ENCODE measurements at regions not wholly inside any gene's neighbourhood (a gene's known extent, or its start where the extent isn't known, plus 50 kb on each side); places are given as distances from the start of the nearest gene placed in this dataset.

DNA sequence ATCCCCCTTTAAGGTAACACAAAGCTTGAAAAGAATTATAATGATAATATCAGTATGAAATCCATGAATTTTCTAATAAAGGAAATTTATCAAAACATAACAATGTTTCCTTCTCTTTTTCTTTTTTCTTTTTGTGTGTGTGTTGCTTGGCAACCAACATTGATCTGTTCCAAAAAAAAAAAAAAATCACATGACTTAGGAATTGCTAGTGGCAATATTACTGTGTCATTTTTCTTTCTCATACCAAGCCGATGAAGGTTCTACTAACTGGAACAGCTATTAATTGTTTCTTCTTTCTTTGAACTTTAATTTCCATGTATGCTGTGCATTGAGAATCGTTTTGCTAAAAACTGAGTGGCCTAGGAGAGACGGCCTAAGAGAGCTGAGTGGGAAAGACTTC, 317.7 kb upstream of the ONECUT1 start:
- no peak overlapping the region for H3K27ac ChIP-seq (ENCODE audit: low read depth in 2 of 2, low read length in 1 of 2)
- peaks cover 0 to 4% of the 10 kb centered on the region in 2 donors for H3K27me3 ChIP-seq (ENCODE audit: control insufficient read depth in 1 of 2, insufficient read depth in 2 of 2, low read length in 2 of 2)
- H3K36me3 ChIP-seq (ENCODE audit: control insufficient read depth in 2 of 2, insufficient read depth in 2 of 2, low read length in 1 of 2): no peaks in the 10 kb centered on the region
- H3K4me3 ChIP-seq (ENCODE audit: low read depth in 1 of 2, low read length in 2 of 2): no peak overlapping the region
- H3K9me3 ChIP-seq (ENCODE audit: control insufficient read depth in 2 of 2, insufficient read depth in 1 of 2, low read depth in 1 of 2, low read length in 1 of 2): no peaks in the 10 kb centered on the region
- WGBS, 2 donors: 59 to 60% methylated on average over 3 of the region's 3 CpGs
- H3K4me1 ChIP-seq (ENCODE audit: control insufficient read depth in 2 of 2, insufficient read depth in 2 of 2, low read length in 1 of 2): no peaks in the 10 kb centered on the region

DNA sequence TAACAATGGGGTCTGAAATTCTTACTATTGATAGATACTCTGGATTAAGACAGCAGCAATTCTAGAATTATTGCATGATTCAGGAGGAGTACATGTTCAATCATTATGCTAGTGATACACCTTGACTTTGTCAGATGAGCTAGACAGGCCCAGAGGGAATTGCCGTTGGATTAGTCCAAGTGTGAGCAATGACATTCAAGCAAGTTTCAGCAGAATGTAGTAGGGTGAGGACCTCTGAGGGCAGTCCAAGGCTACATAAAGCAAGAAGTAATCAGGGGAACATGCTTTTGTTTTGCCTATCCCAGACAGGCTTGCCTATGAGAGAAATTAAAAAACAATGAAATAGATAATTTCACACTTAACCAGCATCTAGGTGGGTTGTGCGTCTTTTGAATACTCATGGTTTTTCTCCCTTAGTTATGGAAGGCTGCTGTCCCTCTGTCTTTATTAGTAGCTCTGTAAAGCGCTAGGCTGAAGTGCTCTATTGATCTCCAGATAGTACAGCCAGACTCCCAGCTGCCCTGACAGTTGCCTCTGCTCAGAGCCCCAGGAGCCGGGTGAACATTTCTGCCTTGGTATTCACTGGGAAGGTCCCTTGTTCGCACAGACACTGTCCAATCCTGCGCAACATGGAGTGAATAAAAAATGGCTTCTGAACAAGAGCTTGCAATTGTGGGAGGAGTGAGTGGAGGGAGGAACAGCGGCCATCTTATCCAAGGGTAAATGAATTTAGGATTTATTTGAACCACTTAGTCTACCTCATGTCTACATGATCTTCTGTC, 316.6 kb upstream of the ONECUT1 start:
- 84 to 90% methylated on average over 7 of the region's 7 CpGs for whole genome bisulfite sequencing, 2 donors
- no peaks in the 10 kb centered on the region for H3K9me3 ChIP-seq (ENCODE audit: control insufficient read depth in 2 of 2, insufficient read depth in 1 of 2, low read depth in 1 of 2, low read length in 1 of 2)
- H3K27me3 ChIP-seq (ENCODE audit: control insufficient read depth in 1 of 2, insufficient read depth in 2 of 2, low read length in 2 of 2): peaks cover 0 to 4% of the 10 kb centered on the region in 2 donors
- no peaks in the 10 kb centered on the region for H3K36me3 ChIP-seq (ENCODE audit: control insufficient read depth in 2 of 2, insufficient read depth in 2 of 2, low read length in 1 of 2)
- no peaks in the 10 kb centered on the region for H3K4me1 ChIP-seq (ENCODE audit: control insufficient read depth in 2 of 2, insufficient read depth in 2 of 2, low read length in 1 of 2)
- H3K4me3 ChIP-seq (ENCODE audit: low read depth in 1 of 2, low read length in 2 of 2): no peak overlapping the region
- H3K27ac ChIP-seq (ENCODE audit: low read depth in 2 of 2, low read length in 1 of 2): no peak overlapping the region

DNA sequence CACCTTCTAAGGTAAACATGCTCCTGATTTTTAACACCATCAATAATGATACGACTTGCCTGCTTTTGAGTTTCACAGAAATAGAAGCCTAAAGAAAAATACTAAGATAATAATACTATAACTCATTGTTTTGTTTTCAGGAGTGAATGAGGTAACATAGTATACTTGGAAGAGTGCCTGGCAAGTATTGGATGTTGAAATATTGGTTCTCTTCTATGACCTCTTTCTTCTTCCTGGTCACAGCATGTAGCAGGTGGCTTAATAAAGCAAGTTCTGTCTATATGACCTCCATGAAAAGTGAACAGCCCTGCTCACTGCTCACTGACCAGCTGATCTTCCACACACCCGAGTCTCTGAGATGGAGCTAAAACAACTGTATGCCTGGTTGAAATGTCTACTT, 312.3 kb upstream of the ONECUT1 start:
- WGBS, 2 donors: 46 to 50% methylated on average over 2 of the region's 2 CpGs
- Histone ChIP-seq H3K4me1 (ENCODE audit: control insufficient read depth in 2 of 2, insufficient read depth in 2 of 2, low read length in 1 of 2) (no peaks in the 10 kb centered on the region), H3K27me3 (ENCODE audit: control insufficient read depth in 1 of 2, insufficient read depth in 2 of 2, low read length in 2 of 2) (no peaks in the 10 kb centered on the region), H3K9me3 (ENCODE audit: control insufficient read depth in 2 of 2, insufficient read depth in 1 of 2, low read depth in 1 of 2, low read length in 1 of 2) (no peaks in the 10 kb centered on the region), H3K36me3 (ENCODE audit: control insufficient read depth in 2 of 2, insufficient read depth in 2 of 2, low read length in 1 of 2) (no peaks in the 10 kb centered on the region), H3K27ac (ENCODE audit: low read depth in 2 of 2, low read length in 1 of 2) (no peak overlapping the region), H3K4me3 (ENCODE audit: low read depth in 1 of 2, low read length in 2 of 2) (no peak overlapping the region)

DNA sequence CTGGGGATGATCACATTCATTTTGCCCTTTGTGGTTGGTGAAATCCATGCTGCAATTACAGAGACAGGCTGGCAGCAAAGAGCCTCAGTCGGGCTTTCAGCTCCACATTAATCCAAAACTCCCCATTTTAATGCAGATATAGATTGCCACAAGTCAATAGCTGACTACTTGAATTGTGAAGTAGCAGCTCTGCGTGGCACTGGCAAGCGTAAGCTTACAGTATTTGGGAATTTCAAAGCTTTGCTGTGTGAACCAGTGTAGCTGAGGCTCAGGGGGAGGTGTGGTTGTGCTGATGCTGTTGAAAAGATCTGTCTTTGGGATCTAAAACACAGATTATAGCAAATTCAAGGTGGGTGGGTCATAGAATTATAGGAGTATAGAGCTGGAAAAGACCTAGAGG, 290.3 kb upstream of the ONECUT1 start:
- no peaks in the 10 kb centered on the region for H3K36me3 ChIP-seq (ENCODE audit: control insufficient read depth in 2 of 2, insufficient read depth in 2 of 2, low read length in 1 of 2)
- no peaks in the 10 kb centered on the region for H3K9me3 ChIP-seq (ENCODE audit: control insufficient read depth in 2 of 2, insufficient read depth in 1 of 2, low read depth in 1 of 2, low read length in 1 of 2)
- no peak overlapping the region for H3K4me3 ChIP-seq (ENCODE audit: low read depth in 1 of 2, low read length in 2 of 2)
- no peak overlapping the region for H3K27ac ChIP-seq (ENCODE audit: low read depth in 2 of 2, low read length in 1 of 2)
- no peaks in the 10 kb centered on the region for H3K4me1 ChIP-seq (ENCODE audit: control insufficient read depth in 2 of 2, insufficient read depth in 2 of 2, low read length in 1 of 2)
- H3K27me3 ChIP-seq (ENCODE audit: control insufficient read depth in 1 of 2, insufficient read depth in 2 of 2, low read length in 2 of 2): no peaks in the 10 kb centered on the region
- WGBS, 2 donors: 46 to 57% methylated on average over 3 of the region's 3 CpGs

DNA sequence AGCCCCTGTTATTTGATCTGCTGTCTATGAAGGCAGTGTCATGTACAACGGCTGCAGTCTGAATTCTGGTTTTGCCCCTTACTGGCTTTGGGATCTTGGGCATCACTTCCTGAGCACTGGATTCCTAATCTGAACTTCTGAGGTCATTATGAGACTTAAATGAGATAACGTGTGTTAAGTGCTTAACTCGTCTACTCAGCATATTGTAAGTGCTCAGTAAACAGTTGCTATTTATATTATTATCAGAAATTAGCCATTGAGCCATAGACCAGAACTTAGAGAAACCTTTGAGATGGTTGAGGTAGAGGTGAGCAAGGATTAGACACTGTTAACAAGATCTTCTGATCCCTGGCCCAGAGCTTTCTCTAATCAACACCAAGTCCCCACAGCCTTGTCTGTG, 284.1 kb upstream of the ONECUT1 start:
- H3K4me3 ChIP-seq (ENCODE audit: low read depth in 1 of 2, low read length in 2 of 2): no peak overlapping the region
- no peaks in the 10 kb centered on the region for H3K27me3 ChIP-seq (ENCODE audit: control insufficient read depth in 1 of 2, insufficient read depth in 2 of 2, low read length in 2 of 2)
- no peaks in the 10 kb centered on the region for H3K36me3 ChIP-seq (ENCODE audit: control insufficient read depth in 2 of 2, insufficient read depth in 2 of 2, low read length in 1 of 2)
- H3K4me1 ChIP-seq (ENCODE audit: control insufficient read depth in 2 of 2, insufficient read depth in 2 of 2, low read length in 1 of 2): no peaks in the 10 kb centered on the region
- no peaks in the 10 kb centered on the region for H3K9me3 ChIP-seq (ENCODE audit: control insufficient read depth in 2 of 2, insufficient read depth in 1 of 2, low read depth in 1 of 2, low read length in 1 of 2)
- no peak overlapping the region for H3K27ac ChIP-seq (ENCODE audit: low read depth in 2 of 2, low read length in 1 of 2)
- 47 to 51% methylated on average over 3 of the region's 3 CpGs for WGBS, 2 donors

DNA sequence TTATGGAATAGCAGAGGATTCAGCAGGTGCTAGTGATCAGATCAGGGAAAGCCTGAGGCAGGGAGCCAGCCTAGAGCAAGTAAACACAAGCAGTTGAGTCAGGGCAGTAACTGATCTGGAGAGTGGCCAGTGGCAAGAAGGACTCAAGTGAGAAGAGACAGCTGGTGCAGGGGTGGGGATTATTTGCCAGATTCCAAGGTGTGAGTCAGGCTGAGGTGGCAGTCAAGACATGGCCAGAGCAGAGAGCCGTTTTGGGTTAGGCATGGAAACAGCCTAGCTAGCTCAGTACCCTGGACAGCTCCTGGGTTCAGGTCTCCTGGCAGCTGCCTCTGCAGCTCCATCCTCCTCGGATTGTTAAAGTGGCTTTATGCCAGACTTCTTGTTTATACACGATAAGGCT, 281.9 kb upstream of the ONECUT1 start:
- Histone ChIP-seq H3K4me1 (ENCODE audit: control insufficient read depth in 2 of 2, insufficient read depth in 2 of 2, low read length in 1 of 2) (no peaks in the 10 kb centered on the region), H3K36me3 (ENCODE audit: control insufficient read depth in 2 of 2, insufficient read depth in 2 of 2, low read length in 1 of 2) (no peaks in the 10 kb centered on the region), H3K9me3 (ENCODE audit: control insufficient read depth in 2 of 2, insufficient read depth in 1 of 2, low read depth in 1 of 2, low read length in 1 of 2) (no peaks in the 10 kb centered on the region), H3K27ac (ENCODE audit: low read depth in 2 of 2, low read length in 1 of 2) (no peak overlapping the region), H3K27me3 (ENCODE audit: control insufficient read depth in 1 of 2, insufficient read depth in 2 of 2, low read length in 2 of 2) (no peaks in the 10 kb centered on the region), H3K4me3 (ENCODE audit: low read depth in 1 of 2, low read length in 2 of 2) (no peak overlapping the region)
- WGBS, 2 donors: 0 to 4% methylated on average over 3 of the region's 3 CpGs

DNA sequence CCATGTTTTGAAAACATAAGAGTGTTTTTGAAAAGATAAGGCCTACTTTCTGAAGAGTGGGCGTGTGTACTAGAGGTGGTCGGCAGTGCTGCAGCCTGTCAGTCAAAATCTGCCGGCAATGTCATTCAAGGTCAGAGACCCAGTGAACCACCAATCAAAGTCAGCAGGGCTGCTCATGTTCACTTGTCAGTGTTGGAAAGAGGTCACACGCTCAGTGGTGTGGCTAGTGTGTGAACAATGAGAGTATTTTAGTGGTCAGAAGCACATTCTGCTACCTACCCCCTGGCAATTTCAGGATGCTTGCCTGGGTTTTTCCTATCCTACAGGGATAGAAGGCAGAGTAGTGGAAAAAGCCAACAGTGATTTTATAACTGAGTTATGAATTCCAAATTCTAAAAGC, 278.5 kb upstream of the ONECUT1 start:
- Histone ChIP-seq H3K27me3 (ENCODE audit: control insufficient read depth in 1 of 2, insufficient read depth in 2 of 2, low read length in 2 of 2) (no peaks in the 10 kb centered on the region), H3K9me3 (ENCODE audit: control insufficient read depth in 2 of 2, insufficient read depth in 1 of 2, low read depth in 1 of 2, low read length in 1 of 2) (no peaks in the 10 kb centered on the region), H3K27ac (ENCODE audit: low read depth in 2 of 2, low read length in 1 of 2) (no peak overlapping the region), H3K36me3 (ENCODE audit: control insufficient read depth in 2 of 2, insufficient read depth in 2 of 2, low read length in 1 of 2) (no peaks in the 10 kb centered on the region), H3K4me3 (ENCODE audit: low read depth in 1 of 2, low read length in 2 of 2) (no peak overlapping the region), H3K4me1 (ENCODE audit: control insufficient read depth in 2 of 2, insufficient read depth in 2 of 2, low read length in 1 of 2) (no peaks in the 10 kb centered on the region)
- 57 to 64% methylated on average over 4 of the region's 4 CpGs for WGBS, 2 donors

DNA sequence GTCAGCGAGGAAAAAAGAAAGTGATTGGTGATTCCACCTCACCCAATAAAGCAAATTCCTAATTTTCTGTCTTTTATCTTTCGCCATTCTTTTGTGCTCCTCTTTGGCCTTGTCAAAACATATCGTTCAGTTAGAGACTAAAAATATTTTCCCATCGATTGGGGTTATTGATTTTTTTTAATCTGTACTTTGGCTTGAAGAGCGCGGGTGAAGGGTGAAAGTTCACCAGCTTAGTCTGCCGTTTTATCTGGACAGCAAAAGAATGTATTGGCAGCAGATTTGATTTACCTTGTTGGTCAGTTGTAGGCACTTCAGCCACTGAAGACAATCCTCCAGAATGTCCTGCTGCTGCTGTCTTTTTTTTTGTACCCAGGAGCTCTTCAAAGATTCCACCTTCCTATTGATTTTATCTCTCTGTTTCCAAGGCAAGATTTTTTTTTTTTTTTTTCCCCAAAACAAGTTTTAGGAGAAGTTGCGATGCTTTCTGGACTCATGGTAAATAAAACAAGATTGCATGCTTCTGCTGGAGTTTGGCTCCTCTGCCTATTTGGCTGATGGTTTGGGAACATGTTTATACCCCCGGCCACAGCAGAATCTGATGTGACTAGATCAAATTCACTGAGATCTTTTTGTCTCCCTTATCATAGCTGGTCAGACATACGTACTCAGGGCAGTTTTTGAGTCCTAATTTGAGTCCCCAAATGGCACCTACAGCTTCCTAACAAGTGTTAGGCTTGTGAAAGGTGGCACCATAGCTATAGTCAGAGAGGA, 269.3 kb upstream of the ONECUT1 start:
- no peak overlapping the region for H3K27ac ChIP-seq (ENCODE audit: low read depth in 2 of 2, low read length in 1 of 2)

DNA sequence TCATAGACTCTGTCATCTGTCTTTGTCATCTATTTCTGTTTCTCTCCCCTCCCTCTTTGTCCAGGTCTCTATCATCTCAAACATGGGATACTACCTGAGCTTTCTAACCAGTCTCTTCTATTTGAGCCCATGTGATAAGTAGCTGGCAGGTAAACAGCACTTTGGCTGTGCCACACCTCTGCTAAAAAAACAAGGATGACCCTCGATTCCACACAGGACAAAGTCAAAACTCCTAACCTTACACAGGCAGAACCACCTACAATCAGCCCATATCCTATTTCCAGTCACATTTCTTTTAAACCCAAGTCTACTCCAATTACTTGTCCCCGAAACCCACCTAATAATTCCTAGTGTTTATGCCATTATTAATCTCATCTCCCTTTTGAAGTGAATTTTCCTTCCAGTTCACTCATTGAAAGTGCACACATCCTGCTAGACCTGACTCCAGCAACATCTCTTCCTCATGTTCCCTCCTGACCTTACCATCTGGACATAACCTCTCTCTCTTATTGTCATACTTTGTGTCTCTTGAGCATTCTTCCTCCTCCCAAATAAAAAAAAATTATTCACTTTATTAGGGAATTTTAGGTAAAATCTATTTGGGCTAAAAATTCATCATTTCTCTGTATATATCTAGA, 256.1 kb upstream of the ONECUT1 start:
- Histone ChIP-seq H3K27ac (ENCODE audit: low read depth in 2 of 2, low read length in 1 of 2) (no peak overlapping the region), H3K36me3 (ENCODE audit: control insufficient read depth in 2 of 2, insufficient read depth in 2 of 2, low read length in 1 of 2) (no peaks in the 10 kb centered on the region), H3K4me3 (ENCODE audit: low read depth in 1 of 2, low read length in 2 of 2) (no peak overlapping the region), H3K27me3 (ENCODE audit: control insufficient read depth in 1 of 2, insufficient read depth in 2 of 2, low read length in 2 of 2) (no peaks in the 10 kb centered on the region), H3K4me1 (ENCODE audit: control insufficient read depth in 2 of 2, insufficient read depth in 2 of 2, low read length in 1 of 2) (no peaks in the 10 kb centered on the region), H3K9me3 (ENCODE audit: control insufficient read depth in 2 of 2, insufficient read depth in 1 of 2, low read depth in 1 of 2, low read length in 1 of 2) (no peaks in the 10 kb centered on the region)
- 55 to 63% methylated on average over 2 of the region's 2 CpGs for WGBS, 2 donors

More for the DNA sequence above, 269.3 kb upstream of the ONECUT1 start:
- 63 to 71% methylated on average over 10 of the region's 10 CpGs for WGBS, 2 donors
- Histone ChIP-seq H3K4me3 (ENCODE audit: low read depth in 1 of 2, low read length in 2 of 2) (no peak overlapping the region), H3K27me3 (ENCODE audit: control insufficient read depth in 1 of 2, insufficient read depth in 2 of 2, low read length in 2 of 2) (no peaks in the 10 kb centered on the region), H3K4me1 (ENCODE audit: control insufficient read depth in 2 of 2, insufficient read depth in 2 of 2, low read length in 1 of 2) (no peaks in the 10 kb centered on the region), H3K9me3 (ENCODE audit: control insufficient read depth in 2 of 2, insufficient read depth in 1 of 2, low read depth in 1 of 2, low read length in 1 of 2) (no peaks in the 10 kb centered on the region), H3K36me3 (ENCODE audit: control insufficient read depth in 2 of 2, insufficient read depth in 2 of 2, low read length in 1 of 2) (no peaks in the 10 kb centered on the region)

Data from esophagus (tissue), 2 donors.